HG02571 (cell line): ENCODE measurements at regions not wholly inside any gene's neighbourhood (a gene's known extent, or its start where the extent isn't known, plus 50 kb on each side); places are given as distances from the start of the nearest gene placed in this dataset.

Experiments used
- ATAC-seq: cut with Tn5 transposase; IDR thresholded peaks from one replicate; pipeline ENCODE4 v1.9.1; 2021; ENCODE audit warnings: mild to moderate bottlenecking, moderate library complexity; ENCODE audit not compliant: unreplicated experiment

- no peak for ATAC-seq
Observed at GRCh38 chr12:89108265-89108664, 244.0 kb downstream of the DUSP6 start.

GRCh38 chr12:89106950-89107349 lies 245.4 kb downstream of the DUSP6 start:
- ATAC-seq, result no peak

GRCh38 chr12:89105243-89105642 lies 247.1 kb downstream of the DUSP6 start:
- no peak for ATAC-seq

- ATAC-seq, result no peak
Observed at GRCh38 chr12:89103831-89104230, 248.5 kb downstream of the DUSP6 start.

GRCh38 chr12:89101440-89101839 lies 250.9 kb downstream of the DUSP6 start:
- ATAC-seq, result no peak

GRCh38 chr12:89098441-89099112 lies 253.7 kb downstream of the DUSP6 start:
- ATAC-seq, result no peak

GRCh38 chr12:89092297-89092696 lies 260.0 kb downstream of the DUSP6 start:
- no peak for ATAC-seq

GRCh38 chr12:89091293-89091841 lies 260.9 kb downstream of the DUSP6 start:
- ATAC-seq, result no peak

GRCh38 chr12:89089264-89089663 lies 263.0 kb downstream of the DUSP6 start:
- ATAC-seq, result no peak

GRCh38 chr12:89087876-89088275 lies 264.4 kb downstream of the DUSP6 start:
- ATAC-seq, result no peak

- no peak for ATAC-seq
Observed at GRCh38 chr12:89087149-89087825, 265.0 kb downstream of the DUSP6 start.

GRCh38 chr12:89085421-89085820 lies 266.9 kb downstream of the DUSP6 start:
- no peak for ATAC-seq

- no peak for ATAC-seq
Observed at GRCh38 chr12:89084751-89085150, 267.6 kb downstream of the DUSP6 start.

- ATAC-seq, result no peak
Observed at GRCh38 chr12:89083491-89083890, 268.8 kb downstream of the DUSP6 start.

GRCh38 chr12:89082370-89082753 lies 269.9 kb downstream of the DUSP6 start:
- no peak for ATAC-seq

- no peak for ATAC-seq
Observed at GRCh38 chr12:89081719-89082369, 270.5 kb downstream of the DUSP6 start.

GRCh38 chr12:89080793-89081465 lies 271.4 kb downstream of the DUSP6 start:
- no peak for ATAC-seq

- no peak for ATAC-seq
Observed at GRCh38 chr12:89075880-89076540, 276.3 kb downstream of the DUSP6 start.

- ATAC-seq, result no peak
Observed at GRCh38 chr12:89073659-89074058, 278.6 kb downstream of the DUSP6 start.

- no peak for ATAC-seq
Observed at GRCh38 chr12:89073027-89073398, 279.3 kb downstream of the DUSP6 start.
